ENCODE measurements at regions not wholly inside any gene's neighbourhood (a gene's known extent, or its start where the extent isn't known, plus 50 kb on each side); places are given as distances from the start of the nearest gene placed in this dataset.

DNA sequence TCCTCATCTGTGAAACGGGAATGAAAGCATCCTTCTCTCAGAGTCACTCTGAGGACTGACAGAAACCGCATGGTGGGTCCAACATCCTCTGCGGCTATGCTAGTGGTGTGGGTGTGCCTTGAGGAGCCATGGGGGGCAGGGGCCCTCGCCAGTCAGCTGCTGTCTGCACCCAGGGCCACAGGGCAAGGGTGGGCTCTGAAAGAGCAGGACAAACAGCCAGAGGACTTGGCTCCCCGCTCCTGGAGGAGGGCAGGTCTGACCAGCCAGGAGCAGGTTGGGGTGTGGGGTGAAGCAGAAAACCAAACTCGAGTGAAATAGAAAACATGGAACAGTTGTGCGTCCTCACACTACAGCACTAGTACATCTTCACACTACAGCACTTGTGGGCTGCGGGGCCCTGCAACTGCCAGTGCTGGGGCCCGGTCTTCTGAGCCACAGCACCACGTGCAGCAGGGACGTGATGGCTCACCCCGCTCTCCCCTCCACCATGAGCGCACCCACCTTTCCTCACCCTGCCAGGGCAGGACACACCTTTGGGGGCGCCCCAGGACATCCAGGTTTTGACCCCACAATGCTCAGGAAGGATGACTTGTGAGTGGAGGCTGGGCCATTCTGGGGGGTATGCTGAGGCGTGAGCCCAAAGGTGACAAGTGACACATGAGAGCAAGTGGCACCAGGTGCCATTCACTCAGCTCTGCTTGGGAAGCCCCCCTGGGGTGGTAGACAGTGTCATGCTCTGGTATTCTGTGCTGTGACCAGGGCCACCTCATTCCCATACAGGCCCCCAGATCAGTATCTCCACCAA lies 96.1 kb upstream of the RET start:
- WGBS (ENCODE audit: insufficient coverage): 96% methylated on average over 6 of the region's 15 CpGs
- peaks cover 7% of the 10 kb centered on the region for H3K4me1 Mint-ChIP-seq
- H3K27me3 Mint-ChIP-seq (ENCODE audit: low read depth in 3 of 3): peaks cover 0 to 7% (median 2%) of the 10 kb centered on the region in 3 donors
- Histone ChIP-seq H3K36me3 (replicated peaks in 1 of 2; ENCODE audit: control insufficient read depth in 1 of 2, insufficient read depth in 2 of 2, low read length in 2 of 2) (no peaks in the 10 kb centered on the region), H3K27me3 (ENCODE audit: control insufficient read depth in 2 of 2, insufficient read depth in 2 of 2, low read length in 2 of 2) (no peaks in the 10 kb centered on the region), H3K9me3 (replicated peaks in 1 of 2; ENCODE audit: control insufficient read depth in 1 of 2, insufficient read depth in 1 of 2, low read length in 2 of 2) (no peaks in the 10 kb centered on the region), H2AFZ (ENCODE audit: insufficient read depth, low read depth, low read length, poor library complexity, severe bottlenecking) (no peak overlapping the region), H3K4me2 (replicated peaks; ENCODE audit: extremely low read depth, low read length, poor library complexity, severe bottlenecking) (no peak overlapping the region), H3K4me3 (replicated peaks in 1 of 3; ENCODE audit: low read depth in 2 of 3, low read length in 3 of 3) (no peak overlapping the region), H3K27ac (ENCODE audit: low read depth in 1 of 2, low read length in 2 of 2) (no peak overlapping the region), H3K4me1 (ENCODE audit: control insufficient read depth in 1 of 2, insufficient read depth in 2 of 2, low read length in 2 of 2) (peaks cover 0 to 1% of the 10 kb centered on the region in 2 donors), H3K79me2 (ENCODE audit: insufficient read depth, low read length) (no peaks in the 10 kb centered on the region), H3K9ac (ENCODE audit: insufficient read depth, low read length, poor library complexity, severe bottlenecking) (no peak overlapping the region), H4K20me1 (ENCODE audit: insufficient read depth, low read length) (no peaks in the 10 kb centered on the region)
- H3K9me3 Mint-ChIP-seq: no peaks in the 10 kb centered on the region
- TF ChIP-seq, protein P1, sequence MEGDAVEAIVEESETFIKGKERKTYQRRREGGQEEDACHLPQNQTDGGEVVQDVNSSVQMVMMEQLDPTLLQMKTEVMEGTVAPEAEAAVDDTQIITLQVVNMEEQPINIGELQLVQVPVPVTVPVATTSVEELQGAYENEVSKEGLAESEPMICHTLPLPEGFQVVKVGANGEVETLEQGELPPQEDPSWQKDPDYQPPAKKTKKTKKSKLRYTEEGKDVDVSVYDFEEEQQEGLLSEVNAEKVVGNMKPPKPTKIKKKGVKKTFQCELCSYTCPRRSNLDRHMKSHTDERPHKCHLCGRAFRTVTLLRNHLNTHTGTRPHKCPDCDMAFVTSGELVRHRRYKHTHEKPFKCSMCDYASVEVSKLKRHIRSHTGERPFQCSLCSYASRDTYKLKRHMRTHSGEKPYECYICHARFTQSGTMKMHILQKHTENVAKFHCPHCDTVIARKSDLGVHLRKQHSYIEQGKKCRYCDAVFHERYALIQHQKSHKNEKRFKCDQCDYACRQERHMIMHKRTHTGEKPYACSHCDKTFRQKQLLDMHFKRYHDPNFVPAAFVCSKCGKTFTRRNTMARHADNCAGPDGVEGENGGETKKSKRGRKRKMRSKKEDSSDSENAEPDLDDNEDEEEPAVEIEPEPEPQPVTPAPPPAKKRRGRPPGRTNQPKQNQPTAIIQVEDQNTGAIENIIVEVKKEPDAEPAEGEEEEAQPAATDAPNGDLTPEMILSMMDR (IDR thresholded peaks at IDR 0.05): no peak
- intact Hi-C loops (cut with micrococcal nuclease): no loop called here
- H3K4me3 Mint-ChIP-seq: no peak overlapping the region
- DNase-seq: no peak
- no peak overlapping the region for H3K27ac Mint-ChIP-seq
- H3K36me3 Mint-ChIP-seq: no peaks in the 10 kb centered on the region

DNA sequence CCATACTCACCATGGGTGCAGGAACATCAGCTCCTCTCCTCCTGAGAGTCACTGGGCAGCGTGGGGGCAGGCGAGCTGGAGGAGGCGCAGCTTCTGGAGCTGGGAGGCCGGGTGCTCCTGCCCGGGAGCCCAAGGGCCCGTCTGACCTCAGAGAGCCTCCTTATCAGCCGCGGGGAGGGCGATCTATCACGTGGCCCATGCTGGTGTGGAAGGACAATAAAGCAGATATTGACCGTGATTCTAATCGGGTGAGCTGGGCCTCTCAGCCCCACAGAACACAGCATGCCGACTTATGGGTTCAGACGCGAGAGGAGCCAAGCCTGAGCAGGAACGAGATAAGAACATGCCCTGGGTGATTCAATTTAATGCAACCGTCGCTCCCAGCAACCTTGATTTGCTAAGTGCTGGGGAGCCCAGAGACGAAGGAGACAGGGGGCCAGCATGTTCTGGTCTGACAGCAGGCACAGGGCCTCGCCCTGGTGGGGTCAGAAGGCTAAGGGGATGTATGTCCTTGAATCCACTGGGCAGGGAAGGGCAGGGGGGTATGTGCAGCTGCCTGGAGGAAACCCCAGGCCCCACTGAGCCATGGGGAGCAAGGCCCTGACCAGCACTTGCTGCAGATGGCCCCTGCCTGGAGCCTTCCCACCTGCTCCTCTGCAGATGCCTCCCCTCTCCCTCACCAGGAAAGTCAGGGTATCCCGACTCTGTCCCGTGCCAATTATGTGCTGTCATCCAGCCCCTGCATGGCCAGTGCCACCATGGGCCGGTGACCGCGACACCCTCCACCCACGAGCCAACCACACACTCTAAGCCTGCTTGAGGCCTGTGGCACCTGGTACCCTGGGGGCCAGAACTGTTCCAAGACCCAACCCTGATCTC lies 95.3 kb upstream of the RET start:
- WGBS (ENCODE audit: insufficient coverage): 98% methylated on average over 21 of the region's 26 CpGs
- intact Hi-C loops (cut with micrococcal nuclease): no loop called here
- Mint-ChIP-seq H3K4me3 (no peak overlapping the region), H3K27ac (no peak overlapping the region), H3K27me3 (ENCODE audit: low read depth in 3 of 3) (peaks cover 0 to 7% (median 3%) of the 10 kb centered on the region in 3 donors), H3K36me3 (no peaks in the 10 kb centered on the region), H3K9me3 (peaks cover 0 to 3% (median 0%) of the 10 kb centered on the region in 7 donors), H3K4me1 (peaks cover 7% of the 10 kb centered on the region)
- Histone ChIP-seq H3K27ac (ENCODE audit: low read depth in 1 of 2, low read length in 2 of 2) (no peak overlapping the region), H3K4me2 (replicated peaks; ENCODE audit: extremely low read depth, low read length, poor library complexity, severe bottlenecking) (no peak overlapping the region), H3K9me3 (replicated peaks in 1 of 2; ENCODE audit: control insufficient read depth in 1 of 2, insufficient read depth in 1 of 2, low read length in 2 of 2) (no peaks in the 10 kb centered on the region), H3K79me2 (ENCODE audit: insufficient read depth, low read length) (no peaks in the 10 kb centered on the region), H3K9ac (ENCODE audit: insufficient read depth, low read length, poor library complexity, severe bottlenecking) (no peak overlapping the region), H3K36me3 (replicated peaks in 1 of 2; ENCODE audit: control insufficient read depth in 1 of 2, insufficient read depth in 2 of 2, low read length in 2 of 2) (no peaks in the 10 kb centered on the region), H3K4me1 (ENCODE audit: control insufficient read depth in 1 of 2, insufficient read depth in 2 of 2, low read length in 2 of 2) (no peaks in the 10 kb centered on the region), H2AFZ (ENCODE audit: insufficient read depth, low read depth, low read length, poor library complexity, severe bottlenecking) (no peak overlapping the region), H4K20me1 (ENCODE audit: insufficient read depth, low read length) (no peaks in the 10 kb centered on the region), H3K4me3 (replicated peaks in 1 of 3; ENCODE audit: low read depth in 2 of 3, low read length in 3 of 3) (no peak overlapping the region), H3K27me3 (ENCODE audit: control insufficient read depth in 2 of 2, insufficient read depth in 2 of 2, low read length in 2 of 2) (no peaks in the 10 kb centered on the region)
- DNase-seq: no peak
- TF ChIP-seq, protein P1 (IDR thresholded peaks at IDR 0.05): no peak
